GM19372 (cell line): ENCODE measurements at regions not wholly inside any gene's neighbourhood (a gene's known extent, or its start where the extent isn't known, plus 50 kb on each side); places are given as distances from the start of the nearest gene placed in this dataset.
"Not testable (repeated sequence)": the region's sequence is repeated elsewhere in the genome, so short reads cannot be mapped to it uniquely, and the experiment has no call there.

Source experiments
- ATAC-seq: cut with Tn5 transposase; IDR thresholded peaks from one replicate; pipeline ENCODE4 v1.9.1; 2021; ENCODE audit warnings: mild to moderate bottlenecking, low read depth, moderate library complexity; ENCODE audit not compliant: unreplicated experiment

DNA sequence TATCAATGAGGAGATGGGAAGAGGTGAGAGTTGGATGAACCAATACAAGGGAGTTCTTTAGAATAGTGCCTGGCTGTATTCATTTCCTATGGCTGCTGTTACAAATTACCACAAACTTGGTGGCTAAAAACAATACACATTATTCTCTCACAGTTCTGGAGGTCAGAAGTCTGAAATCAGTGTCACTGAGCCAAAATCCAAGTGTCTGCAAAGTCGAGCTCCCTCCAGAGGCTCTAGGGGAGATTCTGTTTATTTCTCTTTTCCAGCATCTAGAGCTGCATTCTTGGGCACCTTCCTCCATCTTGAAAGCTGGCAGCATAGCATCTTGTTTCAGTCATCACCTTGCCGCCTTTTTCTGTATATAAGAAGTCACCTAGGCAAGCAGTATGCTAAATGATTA is 55.7 kb upstream of the TERB2 start:
- not testable (repeated sequence) for ATAC-seq

DNA sequence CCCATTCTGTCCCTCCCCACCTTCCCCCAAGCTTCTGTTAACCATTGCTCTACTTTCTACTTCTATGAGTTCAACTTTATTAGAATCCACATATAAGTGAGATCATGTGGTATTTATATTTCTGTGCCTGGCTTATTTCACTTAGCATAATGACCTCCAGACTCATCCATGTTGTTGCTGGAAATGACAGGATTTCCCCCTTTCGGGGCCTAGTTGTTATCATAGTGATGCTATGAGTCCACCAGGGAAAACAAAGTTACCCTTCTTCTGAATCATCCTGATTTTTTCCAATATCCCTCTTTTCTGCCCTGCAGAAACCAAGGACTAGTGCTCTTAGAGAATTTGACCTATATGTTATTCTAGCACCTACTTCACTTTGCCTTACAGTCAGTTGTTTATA is 53.2 kb upstream of the TERB2 start:
- not testable (repeated sequence) for ATAC-seq

DNA sequence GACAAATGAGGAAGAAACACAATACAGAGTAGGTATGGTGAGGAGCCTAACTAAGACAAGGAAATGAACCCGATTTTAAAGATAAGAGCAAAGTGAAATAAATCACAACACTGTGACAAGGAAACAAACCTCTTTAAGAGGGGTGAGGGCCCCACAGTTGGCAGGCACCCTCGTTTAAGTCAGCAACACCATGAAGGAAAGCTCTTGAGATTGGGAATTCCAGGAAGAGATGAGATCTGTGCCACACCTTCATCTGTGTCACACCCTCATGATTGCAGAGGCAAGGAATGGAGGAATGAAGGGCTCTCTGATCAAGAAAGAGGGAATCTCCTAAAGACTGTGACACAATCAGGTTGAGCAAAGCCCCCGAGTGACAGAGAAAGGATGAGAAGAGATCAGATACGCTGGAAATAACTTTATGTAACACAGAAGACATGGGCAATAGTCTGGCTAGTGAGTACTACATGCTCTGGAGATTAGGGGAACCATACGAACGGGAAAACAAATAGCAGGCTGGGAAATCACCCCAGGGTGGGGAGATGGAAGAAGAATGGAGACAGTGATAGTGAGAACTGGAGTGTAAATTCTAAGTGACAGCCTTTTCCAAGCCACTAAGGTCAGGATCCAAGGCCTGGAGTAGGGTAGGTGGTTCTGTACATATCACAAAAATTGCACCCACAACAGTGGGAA is 51.7 kb upstream of the TERB2 start:
- ATAC-seq, result not testable (repeated sequence)
